ENCODE measurements at regions not wholly inside any gene's neighbourhood (a gene's known extent, or its start where the extent isn't known, plus 50 kb on each side); places are given as distances from the start of the nearest gene placed in this dataset.

GRCh38 chr4:20462426-20463175 lies 210.9 kb downstream of the SLIT2 start:
- FAIRE-seq, result no peak
- H3K9me3 ChIP-seq (replicated peaks; ENCODE audit: control insufficient read depth, insufficient read depth, low read depth, low read length), result no peaks in the 10 kb centered on the region
- H3K4me1 ChIP-seq (replicated peaks in 1 of 2; ENCODE audit: control insufficient read depth in 2 of 2, insufficient read depth in 2 of 2, low read length in 2 of 2), result no peaks in the 10 kb centered on the region
- 13% methylated on average over 4 of the region's 4 CpGs for WGBS (ENCODE audit: insufficient coverage, low coverage, missing lambda C conversion rate)
- ChIA-PET CTCF (ENCODE audit: low intra/inter-chr PET ratio) (no interaction called here), POLR2A (no interaction called here)
- in situ Hi-C loops (cut with MboI) (no loop called here), intact Hi-C loops (cut with micrococcal nuclease) (no loop called here)
- no peaks in the 10 kb centered on the region for H3K27me3 ChIP-seq (ENCODE audit: control insufficient read depth in 2 of 2, insufficient read depth in 2 of 2, low read length in 2 of 2)
- H3K9ac ChIP-seq (ENCODE audit: insufficient read depth in 1 of 2, low read depth in 2 of 2, low read length in 2 of 2), result no peak overlapping the region
- BruUV-seq (replicated peaks), result no TSS peak
- H3K4me3 ChIP-seq, result no peak overlapping the region
- no peak overlapping the region for H3K4me2 ChIP-seq (ENCODE audit: insufficient read depth, low read length)
- H3K9me1 ChIP-seq (ENCODE audit: control insufficient read depth, insufficient read depth, low read length), result no peaks in the 10 kb centered on the region
- no peaks in the 10 kb centered on the region for H3K79me2 ChIP-seq (ENCODE audit: control insufficient read depth, insufficient read depth, low read length)
- no peaks in the 10 kb centered on the region for H4K20me1 ChIP-seq (replicated peaks; ENCODE audit: control insufficient read depth, insufficient read depth, low read length)
- H2AFZ ChIP-seq (ENCODE audit: low read depth, low read length), result no peak overlapping the region
- H3K27ac ChIP-seq (ENCODE audit: extremely low read depth, low read depth, low read length), result no peak overlapping the region
- H3K36me3 ChIP-seq (ENCODE audit: control insufficient read depth, insufficient read depth, low read length), result no peaks in the 10 kb centered on the region; the same call in 2 of the 3 replicates
- DNase-seq (ENCODE audit: extremely low read depth in 1 of 4, low spot score in 3 of 4), result no peak
- no peak for ATAC-seq
- no peak for TF ChIP-seq CEBPG (CRISPR knock-in tag; IDR thresholded peaks at IDR 0.05)
- no peak for TF ChIP-seq CEBPG (tag; conservative IDR thresholded peaks at IDR 0.05 in 1 of 2, IDR thresholded peaks at IDR 0.05 in 1 of 2)
- no peak for TF ChIP-seq ZNF57 (CRISPR knock-in tag; IDR thresholded peaks at IDR 0.05)
- no peak for TF ChIP-seq ZBTB34 (CRISPR knock-in tag; IDR thresholded peaks at IDR 0.05)
- TF ChIP-seq U2AF1 (optimal IDR thresholded peaks at IDR 0.05; ENCODE audit: low read depth, low read length), result no peak
- no peak for TF ChIP-seq ZNF133 (CRISPR knock-in tag; IDR thresholded peaks at IDR 0.05)
- TF ChIP-seq ZBTB33 (CRISPR knock-in tag; IDR thresholded peaks at IDR 0.05), result no peak
- no peak for TF ChIP-seq STAG1 (CRISPR knock-in tag; IDR thresholded peaks at IDR 0.05; ENCODE audit: borderline replicate concordance)
- no peak for TF ChIP-seq CEBPZ (IDR thresholded peaks at IDR 0.05; ENCODE audit: borderline replicate concordance, low read depth, low read length)
- no peak for TF ChIP-seq ZNF707 (CRISPR knock-in tag; conservative IDR thresholded peaks at IDR 0.05)
- no peak for TF ChIP-seq FOXM1 (IDR thresholded peaks at IDR 0.05; ENCODE audit: low read depth)
- TF ChIP-seq FOXM1 (CRISPR knock-in tag; IDR thresholded peaks at IDR 0.05; ENCODE audit: low read depth), result no peak
- no peak for TF ChIP-seq NR2C1 (IDR thresholded peaks at IDR 0.05)
- no peak for TF ChIP-seq NR2C1 (tag; IDR thresholded peaks at IDR 0.05)
